Activated T-cell treated with anti-CD3 and anti-CD28 coated beads, Interleukin-2, amount 50 U/mL, for 72 hours (primary cell): ENCODE measurements at regions not wholly inside any gene's neighbourhood (a gene's known extent, or its start where the extent isn't known, plus 50 kb on each side); places are given as distances from the start of the nearest gene placed in this dataset.
A peak's percentile ranks its signal among the peaks of the same experiment; 100 is the strongest.

Experiments
- ATAC-seq, 2 donors: fragments of 150-1000 bp; cut with Tn5 transposase; replicated peaks in 1 of 2; 2 replicates each; pipeline ENCODE4 v1.10.0; 2021; ENCODE audit warnings: moderate library complexity in 2 of 2, mild to moderate bottlenecking in 1 of 2
- DNase-seq, 2 donors: peaks; one replicate each; pipeline ENCODE4 v3.0.0; 2021 to 2022; ENCODE audit warnings: mixed read lengths in 1 of 2
- H3K27ac Mint-ChIP-seq: one replicate; pipeline ENCODE4 v1.8.0; 2022; ENCODE audit warnings: mild to moderate bottlenecking, moderate library complexity, mixed read lengths
- H3K27me3 Mint-ChIP-seq: one replicate; pipeline ENCODE4 v1.8.0; 2022; ENCODE audit warnings: low read depth, mixed read lengths
- H3K36me3 Mint-ChIP-seq, 2 donors: one replicate each; pipeline ENCODE4 v1.8.0; 2022; ENCODE audit warnings: mixed read lengths in 2 of 2, mild to moderate bottlenecking in 1 of 2; ENCODE audit not compliant: insufficient read depth in 2 of 2
- H3K4me1 Mint-ChIP-seq: one replicate; pipeline ENCODE4 v1.8.0; 2022; ENCODE audit warnings: low read depth, mixed read lengths
- H3K4me3 Mint-ChIP-seq, 2 donors: one replicate each; pipeline ENCODE4 v1.8.0; 2022; ENCODE audit warnings: mild to moderate bottlenecking in 2 of 2, mixed read lengths in 2 of 2, moderate library complexity in 2 of 2
- H3K9me3 Mint-ChIP-seq, 2 donors: one replicate each; pipeline ENCODE4 v1.8.0; 2022; ENCODE audit warnings: mixed read lengths in 2 of 2

- no peaks in the 10 kb centered on the region for H3K9me3 Mint-ChIP-seq
- no peak overlapping the region for H3K27ac Mint-ChIP-seq
- H3K4me1 Mint-ChIP-seq, result no peaks in the 10 kb centered on the region
- no peaks in the 10 kb centered on the region for H3K36me3 Mint-ChIP-seq
- ATAC-seq (no peak), DNase-seq (no peak)
- peaks cover 7% of the 10 kb centered on the region for H3K27me3 Mint-ChIP-seq
- no peak overlapping the region for H3K4me3 Mint-ChIP-seq
Measured at GRCh38 chr12:25034676-25035075, 85.8 kb upstream of the BCAT1 start.

GRCh38 chr12:25025951-25026490, 77.1 kb upstream of the BCAT1 start:
- H3K36me3 Mint-ChIP-seq, result no peaks in the 10 kb centered on the region
- DNase-seq, result no peak
- no peak overlapping the region for H3K4me3 Mint-ChIP-seq
- H3K9me3 Mint-ChIP-seq, result no peaks in the 10 kb centered on the region
- H3K27ac Mint-ChIP-seq, result no peak overlapping the region
- ATAC-seq, result no peak
- H3K4me1 Mint-ChIP-seq, result no peaks in the 10 kb centered on the region
- H3K27me3 Mint-ChIP-seq, result no peaks in the 10 kb centered on the region

GRCh38 chr12:25025260-25025659, 76.4 kb upstream of the BCAT1 start:
- Mint-ChIP-seq H3K9me3 (no peaks in the 10 kb centered on the region), H3K27ac (no peak overlapping the region), H3K36me3 (no peaks in the 10 kb centered on the region), H3K4me1 (no peaks in the 10 kb centered on the region), H3K27me3 (peaks cover 7% of the 10 kb centered on the region), H3K4me3 (no peak overlapping the region)
- DNase-seq, result no peak
- ATAC-seq, result no peak

GRCh38 chr12:25023808-25024207, 74.9 kb upstream of the BCAT1 start:
- Mint-ChIP-seq H3K36me3 (no peaks in the 10 kb centered on the region), H3K4me1 (no peaks in the 10 kb centered on the region), H3K9me3 (no peaks in the 10 kb centered on the region), H3K27me3 (peaks cover 10% of the 10 kb centered on the region), H3K4me3 (no peak overlapping the region), H3K27ac (no peak overlapping the region)
- ATAC-seq (no peak), DNase-seq (no peak)

GRCh38 chr12:25020621-25021243, 71.8 kb upstream of the BCAT1 start:
- peaks cover 15% of the 10 kb centered on the region for H3K27me3 Mint-ChIP-seq
- H3K4me3 Mint-ChIP-seq, result no peak overlapping the region
- no peak for DNase-seq
- H3K9me3 Mint-ChIP-seq, result no peaks in the 10 kb centered on the region
- no peaks in the 10 kb centered on the region for H3K36me3 Mint-ChIP-seq
- peak overlapping the region; percentile 79 for H3K27ac Mint-ChIP-seq
- H3K4me1 Mint-ChIP-seq, result no peaks in the 10 kb centered on the region
- no peak for ATAC-seq

- H3K36me3 Mint-ChIP-seq, result no peaks in the 10 kb centered on the region
- H3K4me1 Mint-ChIP-seq, result no peaks in the 10 kb centered on the region
- H3K27ac Mint-ChIP-seq, result no peak overlapping the region
- peaks cover 15% of the 10 kb centered on the region for H3K27me3 Mint-ChIP-seq
- DNase-seq (no peak), ATAC-seq (no peak)
- H3K9me3 Mint-ChIP-seq, result no peaks in the 10 kb centered on the region
- H3K4me3 Mint-ChIP-seq, result no peak overlapping the region
Measured at GRCh38 chr12:25018146-25018545, 69.2 kb upstream of the BCAT1 start.

- no peaks in the 10 kb centered on the region for H3K36me3 Mint-ChIP-seq
- no peak overlapping the region for H3K27ac Mint-ChIP-seq
- no peaks in the 10 kb centered on the region for H3K9me3 Mint-ChIP-seq
- ATAC-seq (no peak), DNase-seq (no peak)
- no peak overlapping the region for H3K4me3 Mint-ChIP-seq
- peaks cover 15% of the 10 kb centered on the region for H3K27me3 Mint-ChIP-seq
- H3K4me1 Mint-ChIP-seq, result no peaks in the 10 kb centered on the region
Measured at GRCh38 chr12:25017336-25017735, 68.4 kb upstream of the BCAT1 start.

- no peaks in the 10 kb centered on the region for H3K9me3 Mint-ChIP-seq
- no peak overlapping the region for H3K4me3 Mint-ChIP-seq
- no peaks in the 10 kb centered on the region for H3K36me3 Mint-ChIP-seq
- peaks cover 4% of the 10 kb centered on the region for H3K4me1 Mint-ChIP-seq
- H3K27me3 Mint-ChIP-seq, result peaks cover 7% of the 10 kb centered on the region
- ATAC-seq (no peak), DNase-seq (no peak)
- no peak overlapping the region for H3K27ac Mint-ChIP-seq
Measured at GRCh38 chr12:25014961-25015360, 66.1 kb upstream of the BCAT1 start.

- Mint-ChIP-seq H3K9me3 (no peaks in the 10 kb centered on the region), H3K27me3 (no peaks in the 10 kb centered on the region), H3K4me3 (no peak overlapping the region), H3K27ac (no peak overlapping the region), H3K36me3 (no peaks in the 10 kb centered on the region), H3K4me1 (peaks cover 4% of the 10 kb centered on the region)
- DNase-seq, result no peak
- ATAC-seq, result no peak
Measured at GRCh38 chr12:25013061-25013460, 64.2 kb upstream of the BCAT1 start.

- ATAC-seq (no peak), DNase-seq (no peak)
- H3K4me3 Mint-ChIP-seq, result no peak overlapping the region
- no peaks in the 10 kb centered on the region for H3K9me3 Mint-ChIP-seq
- H3K4me1 Mint-ChIP-seq, result peaks cover 4% of the 10 kb centered on the region
- H3K27me3 Mint-ChIP-seq, result peaks cover under 1% of the 10 kb centered on the region
- H3K27ac Mint-ChIP-seq, result no peak overlapping the region
- no peaks in the 10 kb centered on the region for H3K36me3 Mint-ChIP-seq
Measured at GRCh38 chr12:25009496-25010092, 60.7 kb upstream of the BCAT1 start.

- H3K4me3 Mint-ChIP-seq, result no peak overlapping the region
- no peak overlapping the region for H3K27ac Mint-ChIP-seq
- H3K9me3 Mint-ChIP-seq, result no peaks in the 10 kb centered on the region
- peaks cover under 1% of the 10 kb centered on the region for H3K4me1 Mint-ChIP-seq
- ATAC-seq (no peak), DNase-seq (no peak)
- H3K27me3 Mint-ChIP-seq, result peaks cover 12% of the 10 kb centered on the region
- H3K36me3 Mint-ChIP-seq, result no peaks in the 10 kb centered on the region
Measured at GRCh38 chr12:25005376-25005775, 56.5 kb upstream of the BCAT1 start.

- Mint-ChIP-seq H3K4me3 (no peak overlapping the region), H3K27me3 (peaks cover 12% of the 10 kb centered on the region), H3K27ac (no peak overlapping the region), H3K9me3 (no peaks in the 10 kb centered on the region), H3K4me1 (no peaks in the 10 kb centered on the region), H3K36me3 (no peaks in the 10 kb centered on the region)
- no peak for ATAC-seq
- no peak for DNase-seq
Measured at GRCh38 chr12:25004447-25004846, 55.5 kb upstream of the BCAT1 start.

- H3K36me3 Mint-ChIP-seq, result no peaks in the 10 kb centered on the region
- H3K27me3 Mint-ChIP-seq, result peaks cover 12% of the 10 kb centered on the region
- DNase-seq (no peak), ATAC-seq (no peak)
- no peak overlapping the region for H3K4me3 Mint-ChIP-seq
- no peaks in the 10 kb centered on the region for H3K9me3 Mint-ChIP-seq
- H3K4me1 Mint-ChIP-seq, result peaks cover 15% of the 10 kb centered on the region
- no peak overlapping the region for H3K27ac Mint-ChIP-seq
Measured at GRCh38 chr12:25001311-25001710, 52.4 kb upstream of the BCAT1 start.
